ENCODE measurements at regions not wholly inside any gene's neighbourhood (a gene's known extent, or its start where the extent isn't known, plus 50 kb on each side); places are given as distances from the start of the nearest gene placed in this dataset.

GRCh38 chr6:81561071-81561564 is 191.4 kb downstream of the TENT5A start:
- Histone ChIP-seq H3K9me3 (ENCODE audit: insufficient read depth in 2 of 2, low read depth in 1 of 2, low read length in 1 of 2) (no peaks in the 10 kb centered on the region), H2BK5ac (ENCODE audit: low read depth, low read length) (no peak overlapping the region), H3K56ac (replicated peaks; ENCODE audit: insufficient read length, low read depth, low read length) (no peak overlapping the region), H2BK120ac (replicated peaks; ENCODE audit: low read depth, low read length) (no peak overlapping the region), H3K9ac (replicated peaks in 1 of 4; ENCODE audit: extremely low read depth in 1 of 4, low read depth in 3 of 4, low read length in 3 of 4) (no peak overlapping the region), H4K91ac (replicated peaks; ENCODE audit: insufficient read length, low read length) (no peak overlapping the region), H4K20me1 (replicated peaks in 1 of 2; ENCODE audit: control insufficient read depth in 1 of 2, insufficient read depth in 2 of 2, low read length in 2 of 2) (no peaks in the 10 kb centered on the region), H2BK12ac (ENCODE audit: low read depth, low read length) (no peak overlapping the region), H3K4me1 (replicated peaks in 1 of 4; ENCODE audit: control insufficient read depth in 3 of 4, insufficient read depth in 4 of 4, low read length in 3 of 4) (0 out of 7 replicates have a peak, but pooled peaks cover 0 to 3% (median 0%) of the 10 kb centered on the region in 4 experiments), H3K79me1 (ENCODE audit: low read depth, low read length) (no peaks in the 10 kb centered on the region), H4K8ac (ENCODE audit: extremely low read depth, insufficient read depth, low read length) (no peak overlapping the region), H3K27me3 (replicated peaks in 1 of 4; ENCODE audit: control insufficient read depth in 3 of 4, extremely low read depth in 1 of 4, insufficient read depth in 3 of 4, low read length in 3 of 4) (no peaks in the 10 kb centered on the region), H3K14ac (ENCODE audit: insufficient read length) (no peak overlapping the region), H3K18ac (ENCODE audit: extremely low read depth, low read length) (no peak overlapping the region), H2AFZ (ENCODE audit: low read length) (no peak overlapping the region), H3K36me3 (ENCODE audit: control insufficient read depth in 2 of 4, insufficient read depth in 4 of 4, low read length in 3 of 4) (no peaks in the 10 kb centered on the region), H3K27ac (ENCODE audit: low read depth, low read length) (no peak overlapping the region), H2AK5ac (ENCODE audit: low read depth, low read length) (no peak overlapping the region), H2BK20ac (ENCODE audit: low read length) (no peak overlapping the region), H3K23me2 (ENCODE audit: low read depth, low read length) (no peaks in the 10 kb centered on the region), H3K23ac (ENCODE audit: insufficient read length) (no peak overlapping the region), H3K79me2 (ENCODE audit: control insufficient read depth in 1 of 2, insufficient read depth in 2 of 2, low read length in 2 of 2) (no peaks in the 10 kb centered on the region), H3K4ac (replicated peaks; ENCODE audit: insufficient read length, low read depth, low read length) (no peak overlapping the region), H3K4me3 (ENCODE audit: extremely low read depth in 1 of 4, insufficient read depth in 2 of 4, low read depth in 3 of 4, low read length in 4 of 4) (no peak overlapping the region), H4K5ac (ENCODE audit: insufficient read length, low read depth, low read length) (no peak overlapping the region), H2BK15ac (ENCODE audit: low read length) (no peak overlapping the region), H3K4me2 (ENCODE audit: insufficient read depth in 1 of 2, low read depth in 2 of 2, low read length in 2 of 2) (no peak overlapping the region)
- DNase-seq (ENCODE audit: low read depth in 1 of 2, low spot score in 2 of 2) (no peak), FAIRE-seq (no peak)
- POLR2A ChIA-PET (ENCODE audit: partially characterized antibody): no interaction called here
- CTCF ChIA-PET (ENCODE audit: partially characterized antibody): no interaction called here
- TF ChIP-seq JUND (IDR thresholded peaks at IDR 0.05; ENCODE audit: low read length) (peak; percentile 57; the same call in 1 of the 2 replicates), SAP30 (IDR thresholded peaks at IDR 0.05; ENCODE audit: insufficient read depth, insufficient replicate concordance, low read length) (no peak), SUZ12 (IDR thresholded peaks at IDR 0.05; ENCODE audit: low read length) (no peak), NRF1 (IDR thresholded peaks at IDR 0.05; ENCODE audit: low read depth, low read length) (no peak), SRF (IDR thresholded peaks at IDR 0.05; ENCODE audit: low read depth, low read length) (no peak), TEAD4 (IDR thresholded peaks at IDR 0.05; ENCODE audit: low read depth, low read length) (no peak), EZH2 (IDR thresholded peaks at IDR 0.05; ENCODE audit: low read depth, low read length, severe bottlenecking) (no peak)
- WGBS, 2 experiments (ENCODE audit: extremely low coverage in 1 of 2, insufficient coverage in 1 of 2, insufficient read length in 1 of 2, insufficient replicate concordance in 2 of 2, low coverage in 1 of 2, low lambda C conversion rate in 2 of 2, missing lambda C conversion rate in 1 of 2): 80% methylated on average over 2 of the region's 2 CpGs; no CpG with 5 or more reads in 1 of the 2 experiments

Measured in H1 (cell line).